ENCODE measurements at regions not wholly inside any gene's neighbourhood (a gene's known extent, or its start where the extent isn't known, plus 50 kb on each side); places are given as distances from the start of the nearest gene placed in this dataset.

DNA sequence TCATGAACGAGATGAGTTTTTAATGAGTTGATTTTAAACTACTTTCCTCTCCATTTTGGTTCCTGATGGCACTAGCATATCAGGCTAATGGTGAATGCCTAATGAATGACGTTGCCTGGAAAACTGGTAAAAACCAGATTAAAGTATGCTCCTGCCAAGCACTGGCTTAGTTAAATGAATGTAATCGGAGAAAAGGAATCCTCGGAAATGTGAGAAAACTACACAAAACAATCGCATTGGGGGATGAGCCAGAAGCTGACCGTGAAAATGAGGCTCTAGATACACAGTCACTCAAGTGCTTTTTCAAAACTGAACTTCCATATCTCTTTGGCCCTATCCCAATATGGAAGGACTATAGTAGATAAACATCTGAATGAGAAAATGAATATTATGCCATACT is 153.8 kb upstream of the COL1A2 start:
- no peak overlapping the region for H3K4me3 ChIP-seq (ENCODE audit: insufficient read depth, low read depth, low read length)
- no peaks in the 10 kb centered on the region for H3K36me3 ChIP-seq (ENCODE audit: control insufficient read depth, insufficient read depth, low read length)
- 92 to 96% methylated on average over 6 of the region's 6 CpGs for WGBS, 2 experiments
- H3K27ac ChIP-seq (ENCODE audit: insufficient read depth, low read depth, low read length, poor library complexity, severe bottlenecking) = no peak overlapping the region
- no peaks in the 10 kb centered on the region for H3K9me3 ChIP-seq (ENCODE audit: control insufficient read depth, low read length)
- H3K4me1 ChIP-seq (ENCODE audit: control insufficient read depth, insufficient read depth, low read length) = peaks cover 23% of the 10 kb centered on the region
- peaks cover 4% of the 10 kb centered on the region for H3K27me3 ChIP-seq (ENCODE audit: control insufficient read depth, insufficient read depth, low read length, poor library complexity, severe bottlenecking)

DNA sequence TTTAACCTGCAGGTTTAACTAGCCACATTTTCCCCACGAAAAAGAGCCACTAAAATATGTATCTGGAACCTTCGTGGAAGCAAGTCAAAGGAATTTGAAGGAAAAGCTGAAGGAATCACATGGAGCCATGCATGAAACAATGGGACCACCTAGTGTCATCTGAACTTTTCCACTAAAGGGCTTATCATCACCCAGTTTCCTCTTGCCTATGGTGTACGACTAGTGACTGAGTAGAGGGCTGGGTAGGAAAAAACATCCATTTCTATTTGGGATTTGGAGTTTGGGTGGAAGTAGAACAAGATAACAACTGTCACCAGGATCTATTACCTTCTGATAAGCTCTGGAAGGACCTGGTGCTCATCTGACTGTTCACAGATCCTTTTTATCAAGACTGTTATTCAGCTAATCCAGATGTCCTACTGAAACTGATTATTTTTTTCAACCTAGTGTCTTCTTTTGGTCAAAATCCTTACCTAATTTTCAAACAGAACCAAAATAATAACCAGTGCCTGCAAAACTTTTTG is 153.2 kb upstream of the COL1A2 start:
- H3K4me3 ChIP-seq (ENCODE audit: insufficient read depth, low read depth, low read length) = no peak overlapping the region
- no peaks in the 10 kb centered on the region for H3K36me3 ChIP-seq (ENCODE audit: control insufficient read depth, insufficient read depth, low read length)
- H3K27me3 ChIP-seq (ENCODE audit: control insufficient read depth, insufficient read depth, low read length, poor library complexity, severe bottlenecking) = no peaks in the 10 kb centered on the region
- no peaks in the 10 kb centered on the region for H3K9me3 ChIP-seq (ENCODE audit: control insufficient read depth, low read length)
- H3K4me1 ChIP-seq (ENCODE audit: control insufficient read depth, insufficient read depth, low read length) = peaks cover 23% of the 10 kb centered on the region
- no peak overlapping the region for H3K27ac ChIP-seq (ENCODE audit: insufficient read depth, low read depth, low read length, poor library complexity, severe bottlenecking)
- WGBS, 2 experiments = 82 to 83% methylated on average over 3 of the region's 3 CpGs

DNA sequence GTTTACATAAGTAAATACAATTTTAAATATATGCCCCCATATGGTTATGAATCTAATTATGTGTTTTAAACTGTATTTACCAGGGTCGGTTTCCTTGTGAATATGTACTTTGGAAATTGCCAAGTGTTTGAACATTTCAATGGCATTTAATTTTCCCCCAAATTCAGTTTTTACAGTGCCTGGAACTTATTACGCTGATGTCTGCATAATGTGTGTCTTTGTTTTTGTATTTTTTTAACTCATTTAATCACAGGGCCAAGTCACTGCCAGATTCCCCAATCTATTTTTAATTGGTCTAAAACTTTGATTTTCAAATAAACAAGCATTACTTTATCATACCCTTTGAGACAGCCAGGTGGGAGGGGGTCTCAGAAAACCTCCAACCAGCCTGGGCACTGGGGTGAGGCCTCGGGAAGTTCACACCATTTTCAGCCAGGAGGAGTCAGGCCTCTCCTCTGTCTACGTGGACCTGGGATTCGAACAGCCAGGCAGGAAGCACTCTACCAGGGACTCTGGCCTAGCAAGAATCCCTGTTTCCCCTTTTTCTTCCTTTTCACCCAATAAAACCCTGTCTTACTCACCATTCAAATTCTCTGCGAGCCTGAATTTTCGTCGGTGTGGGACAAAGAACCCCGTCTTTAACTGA is 151.5 kb upstream of the COL1A2 start:
- no peaks in the 10 kb centered on the region for H3K9me3 ChIP-seq (ENCODE audit: control insufficient read depth, low read length)
- no peak overlapping the region for H3K4me3 ChIP-seq (ENCODE audit: insufficient read depth, low read depth, low read length)
- no peaks in the 10 kb centered on the region for H3K27me3 ChIP-seq (ENCODE audit: control insufficient read depth, insufficient read depth, low read length, poor library complexity, severe bottlenecking)
- no peaks in the 10 kb centered on the region for H3K36me3 ChIP-seq (ENCODE audit: control insufficient read depth, insufficient read depth, low read length)
- peaks cover 10% of the 10 kb centered on the region for H3K4me1 ChIP-seq (ENCODE audit: control insufficient read depth, insufficient read depth, low read length)
- 85 to 88% methylated on average over 8 to 9 of the region's 9 CpGs for WGBS, 2 experiments
- no peak overlapping the region for H3K27ac ChIP-seq (ENCODE audit: insufficient read depth, low read depth, low read length, poor library complexity, severe bottlenecking)

DNA sequence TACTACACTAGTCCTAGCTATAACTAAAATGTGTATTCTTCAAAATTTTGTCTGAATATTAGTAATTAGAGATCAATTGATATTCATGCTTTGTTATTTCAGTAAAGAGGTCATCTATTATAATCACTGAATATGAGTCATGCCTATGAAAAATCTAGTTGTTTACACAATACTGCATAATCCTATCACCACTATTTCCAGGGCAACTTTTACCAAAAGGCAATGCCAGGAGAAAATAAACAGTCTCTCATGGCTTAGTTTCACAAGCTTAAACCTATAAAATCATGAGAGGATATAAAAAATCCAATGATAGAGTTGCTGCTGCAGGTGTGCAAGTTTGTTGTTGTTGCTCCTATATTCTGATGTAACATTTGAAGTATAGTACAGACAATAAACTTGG is 149.9 kb upstream of the COL1A2 start:
- H3K27me3 ChIP-seq (ENCODE audit: control insufficient read depth, insufficient read depth, low read length, poor library complexity, severe bottlenecking) = no peaks in the 10 kb centered on the region

DNA sequence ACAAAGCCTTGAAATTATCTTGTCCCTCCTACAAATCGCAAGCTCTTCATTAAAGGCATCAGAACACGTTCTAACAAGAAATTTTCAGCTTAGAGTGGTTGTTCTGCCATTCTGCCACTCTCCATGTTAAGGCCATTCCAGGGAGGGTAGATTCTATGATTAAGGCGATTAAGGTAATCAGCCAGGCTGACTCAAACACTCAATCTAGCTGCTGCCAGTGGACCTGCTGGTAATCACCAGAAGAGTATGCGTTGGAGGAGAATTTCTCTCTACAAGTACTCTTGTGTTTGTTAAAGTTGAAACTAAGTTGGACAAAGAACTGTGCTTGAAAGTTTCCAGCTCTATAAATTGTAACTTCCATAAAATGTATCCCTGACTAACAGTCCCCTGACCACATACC is 149.2 kb upstream of the COL1A2 start:
- no peaks in the 10 kb centered on the region for H3K27me3 ChIP-seq (ENCODE audit: control insufficient read depth, insufficient read depth, low read length, poor library complexity, severe bottlenecking)
- no peaks in the 10 kb centered on the region for H3K36me3 ChIP-seq (ENCODE audit: control insufficient read depth, insufficient read depth, low read length)
- WGBS, 2 experiments = 93 to 98% methylated on average over 4 of the region's 4 CpGs
- no peaks in the 10 kb centered on the region for H3K4me1 ChIP-seq (ENCODE audit: control insufficient read depth, insufficient read depth, low read length)
- H3K4me3 ChIP-seq (ENCODE audit: insufficient read depth, low read depth, low read length) = no peak overlapping the region
- H3K9me3 ChIP-seq (ENCODE audit: control insufficient read depth, low read length) = no peaks in the 10 kb centered on the region
- no peak overlapping the region for H3K27ac ChIP-seq (ENCODE audit: insufficient read depth, low read depth, low read length, poor library complexity, severe bottlenecking)

More for the DNA sequence above, 149.9 kb upstream of the COL1A2 start:
- no peaks in the 10 kb centered on the region for H3K36me3 ChIP-seq (ENCODE audit: control insufficient read depth, insufficient read depth, low read length)
- no peak overlapping the region for H3K27ac ChIP-seq (ENCODE audit: insufficient read depth, low read depth, low read length, poor library complexity, severe bottlenecking)
- no peaks in the 10 kb centered on the region for H3K9me3 ChIP-seq (ENCODE audit: control insufficient read depth, low read length)
- no peak overlapping the region for H3K4me3 ChIP-seq (ENCODE audit: insufficient read depth, low read depth, low read length)
- H3K4me1 ChIP-seq (ENCODE audit: control insufficient read depth, insufficient read depth, low read length) = peaks cover 3% of the 10 kb centered on the region

DNA sequence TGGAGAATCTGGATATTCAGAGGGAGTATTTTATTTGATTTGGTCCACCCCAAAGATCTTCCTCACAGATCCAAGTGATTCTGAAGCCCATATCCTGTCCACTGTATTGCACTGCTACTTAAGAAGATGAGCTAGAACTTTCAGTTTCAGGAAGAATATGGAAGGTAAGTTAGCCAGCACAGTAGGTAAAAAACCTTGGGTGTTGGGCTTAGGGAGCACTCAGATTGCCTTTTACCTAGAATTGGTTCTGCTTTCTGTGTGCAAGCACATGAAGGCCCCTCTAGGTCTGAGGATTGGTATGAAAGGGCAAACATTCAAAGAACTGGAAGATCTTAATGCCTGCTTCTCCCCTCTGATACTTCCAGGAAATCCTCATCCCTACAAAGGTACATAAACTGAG is 146.7 kb upstream of the COL1A2 start:
- Histone ChIP-seq H3K4me3 (ENCODE audit: insufficient read depth, low read depth, low read length) (no peak overlapping the region), H3K4me1 (ENCODE audit: control insufficient read depth, insufficient read depth, low read length) (no peaks in the 10 kb centered on the region), H3K9me3 (ENCODE audit: control insufficient read depth, low read length) (no peaks in the 10 kb centered on the region), H3K27ac (ENCODE audit: insufficient read depth, low read depth, low read length, poor library complexity, severe bottlenecking) (no peak overlapping the region), H3K27me3 (ENCODE audit: control insufficient read depth, insufficient read depth, low read length, poor library complexity, severe bottlenecking) (no peaks in the 10 kb centered on the region), H3K36me3 (ENCODE audit: control insufficient read depth, insufficient read depth, low read length) (no peaks in the 10 kb centered on the region)

DNA sequence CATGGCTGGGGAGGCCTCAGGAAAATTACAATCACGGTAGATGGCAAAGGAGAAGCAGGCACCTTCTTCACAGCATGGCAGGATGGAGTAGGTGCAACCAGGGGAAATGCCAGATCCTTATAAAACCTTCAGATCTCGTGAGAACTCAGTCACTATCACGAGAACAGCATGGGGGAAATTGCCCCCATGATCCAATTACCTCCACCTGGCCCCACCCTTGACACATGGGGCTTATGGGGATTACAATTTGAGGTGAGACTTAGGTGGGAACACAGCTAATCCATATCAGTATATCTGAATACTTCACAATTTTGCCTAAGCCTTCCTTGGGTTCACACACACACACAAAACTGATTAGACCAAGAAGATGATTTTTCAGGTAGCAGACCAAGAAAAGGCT is 145.1 kb upstream of the COL1A2 start:
- H3K27me3 ChIP-seq (ENCODE audit: control insufficient read depth, insufficient read depth, low read length, poor library complexity, severe bottlenecking) = no peaks in the 10 kb centered on the region
- H3K27ac ChIP-seq (ENCODE audit: insufficient read depth, low read depth, low read length, poor library complexity, severe bottlenecking) = no peak overlapping the region
- WGBS, 2 experiments = 89 to 90% methylated on average over 3 of the region's 3 CpGs
- no peaks in the 10 kb centered on the region for H3K4me1 ChIP-seq (ENCODE audit: control insufficient read depth, insufficient read depth, low read length)
- H3K9me3 ChIP-seq (ENCODE audit: control insufficient read depth, low read length) = no peaks in the 10 kb centered on the region
- no peak overlapping the region for H3K4me3 ChIP-seq (ENCODE audit: insufficient read depth, low read depth, low read length)
- no peaks in the 10 kb centered on the region for H3K36me3 ChIP-seq (ENCODE audit: control insufficient read depth, insufficient read depth, low read length)

DNA sequence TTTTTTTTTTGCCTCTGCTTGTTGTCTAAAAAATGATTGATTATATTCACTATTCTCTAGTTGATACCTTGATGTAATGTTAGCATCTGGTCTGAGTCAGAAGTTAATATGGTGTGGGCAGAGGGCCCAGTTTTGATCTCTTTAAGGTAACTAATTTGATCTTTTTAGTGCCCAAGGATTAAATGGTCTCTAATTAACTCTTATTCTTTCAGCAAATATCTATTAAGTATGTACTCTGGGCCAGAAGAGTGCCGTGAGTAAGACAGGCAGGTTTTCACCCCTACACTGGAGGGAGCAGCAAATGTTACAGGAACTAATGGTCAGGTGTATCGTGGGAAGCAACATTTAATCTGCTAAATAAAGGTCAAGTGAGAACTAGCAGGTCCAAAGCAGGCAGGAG is 144.6 kb upstream of the COL1A2 start:
- Histone ChIP-seq H3K4me1 (ENCODE audit: control insufficient read depth, insufficient read depth, low read length) (no peaks in the 10 kb centered on the region), H3K36me3 (ENCODE audit: control insufficient read depth, insufficient read depth, low read length) (no peaks in the 10 kb centered on the region), H3K27ac (ENCODE audit: insufficient read depth, low read depth, low read length, poor library complexity, severe bottlenecking) (no peak overlapping the region), H3K4me3 (ENCODE audit: insufficient read depth, low read depth, low read length) (no peak overlapping the region), H3K27me3 (ENCODE audit: control insufficient read depth, insufficient read depth, low read length, poor library complexity, severe bottlenecking) (no peaks in the 10 kb centered on the region), H3K9me3 (ENCODE audit: control insufficient read depth, low read length) (no peaks in the 10 kb centered on the region)
- 89 to 91% methylated on average over 2 of the region's 2 CpGs for WGBS, 2 experiments

DNA sequence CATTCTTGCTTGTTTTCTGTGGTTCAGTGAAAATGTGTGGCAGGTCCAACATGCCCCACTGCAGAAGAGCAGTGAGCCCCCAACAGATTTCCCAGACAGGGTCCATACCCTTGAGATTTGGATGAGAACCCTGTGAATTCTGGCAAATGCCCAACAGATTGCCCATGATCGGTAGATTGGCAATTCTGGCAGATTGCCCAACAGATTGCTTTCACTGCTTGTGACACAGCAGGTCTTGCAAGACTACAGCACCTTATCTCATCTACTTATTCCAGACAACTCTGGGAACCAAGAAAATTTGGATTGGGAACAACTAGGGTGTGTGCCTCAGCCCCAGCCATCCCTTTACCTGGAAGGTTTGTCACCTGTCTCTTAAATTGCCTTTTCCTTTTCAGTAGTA is 143.7 kb upstream of the COL1A2 start:
- H3K27me3 ChIP-seq (ENCODE audit: control insufficient read depth, insufficient read depth, low read length, poor library complexity, severe bottlenecking) = no peaks in the 10 kb centered on the region
- no peaks in the 10 kb centered on the region for H3K4me1 ChIP-seq (ENCODE audit: control insufficient read depth, insufficient read depth, low read length)
- H3K36me3 ChIP-seq (ENCODE audit: control insufficient read depth, insufficient read depth, low read length) = no peaks in the 10 kb centered on the region
- no peak overlapping the region for H3K4me3 ChIP-seq (ENCODE audit: insufficient read depth, low read depth, low read length)
- 86 to 94% methylated on average over 1 of the region's 1 CpG for WGBS, 2 experiments
- H3K9me3 ChIP-seq (ENCODE audit: control insufficient read depth, low read length) = no peaks in the 10 kb centered on the region
- no peak overlapping the region for H3K27ac ChIP-seq (ENCODE audit: insufficient read depth, low read depth, low read length, poor library complexity, severe bottlenecking)

DNA sequence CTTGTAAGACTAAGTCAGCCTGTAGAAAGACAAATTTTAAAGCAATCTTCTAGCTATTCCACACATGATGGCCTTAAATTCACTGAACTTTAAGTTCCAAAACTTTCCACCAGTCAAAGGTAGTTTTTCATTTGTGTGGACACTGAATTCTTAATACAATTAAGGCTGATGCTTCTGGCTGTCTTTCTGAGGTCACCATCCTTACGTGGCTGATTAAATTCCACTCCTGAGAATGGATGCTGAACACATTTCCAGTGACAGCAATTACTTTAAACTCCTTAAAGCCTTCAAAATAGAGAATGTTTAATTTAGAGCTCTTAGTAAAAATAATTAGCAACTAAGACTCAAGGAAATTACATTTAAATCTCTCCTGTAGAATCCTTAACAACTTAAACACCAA is 142.6 kb upstream of the COL1A2 start:
- no peaks in the 10 kb centered on the region for H3K9me3 ChIP-seq (ENCODE audit: control insufficient read depth, low read length)
- 77 to 89% methylated on average over 1 of the region's 1 CpG for WGBS, 2 experiments
- H3K27me3 ChIP-seq (ENCODE audit: control insufficient read depth, insufficient read depth, low read length, poor library complexity, severe bottlenecking) = no peaks in the 10 kb centered on the region

DNA sequence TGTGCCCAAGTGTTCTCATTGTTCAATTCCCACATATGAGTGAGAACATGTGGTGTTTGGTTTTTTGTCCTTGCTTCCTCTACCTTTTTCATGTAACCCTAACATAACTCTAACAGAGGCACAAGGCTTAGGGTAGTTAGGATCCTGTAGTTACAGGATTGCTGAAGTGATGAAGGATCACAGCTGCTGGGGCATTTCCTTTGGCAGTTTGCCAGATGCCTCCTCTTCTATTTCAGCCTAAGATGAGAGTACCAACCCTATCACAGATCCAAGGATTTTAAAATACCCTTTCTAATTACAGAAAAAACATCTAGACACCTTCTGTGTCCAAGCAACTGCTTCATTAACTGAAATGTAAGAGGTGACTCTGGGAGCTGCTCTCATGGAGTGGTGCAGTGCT is 141.7 kb upstream of the COL1A2 start:
- no peaks in the 10 kb centered on the region for H3K4me1 ChIP-seq (ENCODE audit: control insufficient read depth, insufficient read depth, low read length)
- no peaks in the 10 kb centered on the region for H3K27me3 ChIP-seq (ENCODE audit: control insufficient read depth, insufficient read depth, low read length, poor library complexity, severe bottlenecking)
- no peak overlapping the region for H3K27ac ChIP-seq (ENCODE audit: insufficient read depth, low read depth, low read length, poor library complexity, severe bottlenecking)
- H3K36me3 ChIP-seq (ENCODE audit: control insufficient read depth, insufficient read depth, low read length) = no peaks in the 10 kb centered on the region
- H3K4me3 ChIP-seq (ENCODE audit: insufficient read depth, low read depth, low read length) = no peak overlapping the region
- no peaks in the 10 kb centered on the region for H3K9me3 ChIP-seq (ENCODE audit: control insufficient read depth, low read length)

More for the DNA sequence above, 142.6 kb upstream of the COL1A2 start:
- Histone ChIP-seq H3K27ac (ENCODE audit: insufficient read depth, low read depth, low read length, poor library complexity, severe bottlenecking) (no peak overlapping the region), H3K4me1 (ENCODE audit: control insufficient read depth, insufficient read depth, low read length) (no peaks in the 10 kb centered on the region), H3K4me3 (ENCODE audit: insufficient read depth, low read depth, low read length) (no peak overlapping the region), H3K36me3 (ENCODE audit: control insufficient read depth, insufficient read depth, low read length) (no peaks in the 10 kb centered on the region)

Data from ectodermal cell (in vitro differentiated cells).